ENCODE measurements at regions not wholly inside any gene's neighbourhood (a gene's known extent, or its start where the extent isn't known, plus 50 kb on each side); places are given as distances from the start of the nearest gene placed in this dataset.

- Histone ChIP-seq H3K9me3 (no peaks in the 10 kb centered on the region), H3K27ac (no peak overlapping the region), H3K36me3 (no peaks in the 10 kb centered on the region), H3K4me3 (no peak overlapping the region), H3K27me3 (no peaks in the 10 kb centered on the region), H3K4me1 (peaks cover 11% of the 10 kb centered on the region)
- TF ChIP-seq POLR2AphosphoS5 (IDR thresholded peaks at IDR 0.05) (no peak), EP300 (IDR thresholded peaks at IDR 0.05) (no peak), CTCF (IDR thresholded peaks at IDR 0.05) (no peak), POLR2A (IDR thresholded peaks at IDR 0.05) (no peak)
- WGBS, result 67% methylated on average over 4 of the region's 4 CpGs
- no peak for DNase-seq (ENCODE audit: low spot score in 2 of 2)
Measured at GRCh38 chr18:45349019-45349418, 266.3 kb upstream of the SLC14A2 start.

GRCh38 chr18:45349467-45349866 lies 265.8 kb upstream of the SLC14A2 start:
- H3K27me3 ChIP-seq, result no peaks in the 10 kb centered on the region
- no peak overlapping the region for H3K27ac ChIP-seq
- no peak for DNase-seq (ENCODE audit: low spot score in 2 of 2)
- 78% methylated on average over 2 of the region's 2 CpGs for WGBS
- no peak overlapping the region for H3K4me3 ChIP-seq
- TF ChIP-seq POLR2AphosphoS5 (IDR thresholded peaks at IDR 0.05), result no peak
- TF ChIP-seq CTCF (IDR thresholded peaks at IDR 0.05), result no peak
- no peak for TF ChIP-seq POLR2A (IDR thresholded peaks at IDR 0.05)
- no peak for TF ChIP-seq EP300 (IDR thresholded peaks at IDR 0.05)
- no peaks in the 10 kb centered on the region for H3K36me3 ChIP-seq
- H3K9me3 ChIP-seq, result no peaks in the 10 kb centered on the region
- H3K4me1 ChIP-seq, result peaks cover 14% of the 10 kb centered on the region

GRCh38 chr18:45350404-45351156 lies 264.7 kb upstream of the SLC14A2 start:
- TF ChIP-seq EP300 (IDR thresholded peaks at IDR 0.05) (no peak), CTCF (IDR thresholded peaks at IDR 0.05) (no peak), POLR2AphosphoS5 (IDR thresholded peaks at IDR 0.05) (no peak), POLR2A (IDR thresholded peaks at IDR 0.05) (no peak)
- H3K4me3 ChIP-seq, result no peak overlapping the region
- peaks cover 14% of the 10 kb centered on the region for H3K4me1 ChIP-seq
- H3K27me3 ChIP-seq, result no peaks in the 10 kb centered on the region
- no peaks in the 10 kb centered on the region for H3K36me3 ChIP-seq
- no peak for DNase-seq (ENCODE audit: low spot score in 2 of 2)
- no peak overlapping the region for H3K27ac ChIP-seq
- 93% methylated on average over 11 of the region's 11 CpGs for WGBS
- H3K9me3 ChIP-seq, result no peaks in the 10 kb centered on the region

- no peak overlapping the region for H3K4me3 ChIP-seq
- H3K4me1 ChIP-seq, result peaks cover 21% of the 10 kb centered on the region
- H3K27me3 ChIP-seq, result no peaks in the 10 kb centered on the region
- no peak for TF ChIP-seq POLR2A (IDR thresholded peaks at IDR 0.05)
- TF ChIP-seq CTCF (IDR thresholded peaks at IDR 0.05), result no peak
- TF ChIP-seq EP300 (IDR thresholded peaks at IDR 0.05), result no peak
- TF ChIP-seq POLR2AphosphoS5 (IDR thresholded peaks at IDR 0.05), result no peak
- 77% methylated on average over 5 of the region's 5 CpGs for WGBS
- H3K27ac ChIP-seq, result no peak overlapping the region
- DNase-seq (ENCODE audit: low spot score in 2 of 2), result no peak
- H3K9me3 ChIP-seq, result no peaks in the 10 kb centered on the region
- H3K36me3 ChIP-seq, result no peaks in the 10 kb centered on the region
Measured at GRCh38 chr18:45352874-45353273, 262.4 kb upstream of the SLC14A2 start.

- TF ChIP-seq POLR2A (IDR thresholded peaks at IDR 0.05), result no peak
- TF ChIP-seq POLR2AphosphoS5 (IDR thresholded peaks at IDR 0.05), result no peak
- no peak for TF ChIP-seq EP300 (IDR thresholded peaks at IDR 0.05)
- TF ChIP-seq CTCF (IDR thresholded peaks at IDR 0.05), result no peak
- H3K27me3 ChIP-seq, result no peaks in the 10 kb centered on the region
- peaks cover 28% of the 10 kb centered on the region for H3K4me1 ChIP-seq
- no peak overlapping the region for H3K27ac ChIP-seq
- H3K36me3 ChIP-seq, result no peaks in the 10 kb centered on the region
- 37% methylated on average over 2 of the region's 2 CpGs for WGBS
- H3K9me3 ChIP-seq, result no peaks in the 10 kb centered on the region
- no peak for DNase-seq (ENCODE audit: low spot score in 2 of 2)
- no peak overlapping the region for H3K4me3 ChIP-seq
Measured at GRCh38 chr18:45353530-45353929, 261.7 kb upstream of the SLC14A2 start.
